ENCODE measurements at regions not wholly inside any gene's neighbourhood (a gene's known extent, or its start where the extent isn't known, plus 50 kb on each side); places are given as distances from the start of the nearest gene placed in this dataset.

- CTCF ChIA-PET = no interaction called here
Observed at GRCh38 chr21:28719723-28720122, 273.0 kb downstream of the LTN1 start.

GRCh38 chr21:28714777-28715464 lies 277.8 kb downstream of the LTN1 start:
- POLR2A ChIA-PET (ENCODE audit: low non-redundant PET) = no interaction called here
- Histone ChIP-seq H3K27me3 (replicated peaks; ENCODE audit: insufficient read depth, low read depth, low read length, poor library complexity) (no peaks in the 10 kb centered on the region), H3K4me3 (ENCODE audit: low read depth, low read length, poor library complexity, severe bottlenecking) (no peak overlapping the region), H3K27ac (ENCODE audit: low read depth, low read length, poor library complexity, severe bottlenecking) (no peak overlapping the region), H3K4me1 (ENCODE audit: insufficient read depth, low read length, poor library complexity, severe bottlenecking) (no peaks in the 10 kb centered on the region), H3K36me3 (ENCODE audit: insufficient read depth, low read length, poor library complexity, severe bottlenecking) (no peaks in the 10 kb centered on the region), H3K9me3 (ENCODE audit: low read depth, low read length, poor library complexity, severe bottlenecking) (no peaks in the 10 kb centered on the region)
- intact Hi-C loops (cut with micrococcal nuclease; ENCODE audit: unreplicated experiment) = no loop called here
- TF ChIP-seq CTCF (conservative IDR thresholded peaks at IDR 0.05; ENCODE audit: low read depth, low read length) (no peak), EZH2 (IDR thresholded peaks at IDR 0.05; ENCODE audit: borderline replicate concordance, low read depth, low read length, poor library complexity, severe bottlenecking) (no peak)
- BruUV-seq (replicated peaks) = no TSS peak
- CTCF ChIA-PET = no interaction called here
- no peak for DNase-seq (ENCODE audit: low spot score)

More at GRCh38 chr21:28719723-28720122, 273.0 kb downstream of the LTN1 start:
- DNase-seq (ENCODE audit: low spot score) = no peak
- POLR2A ChIA-PET (ENCODE audit: low non-redundant PET) = no interaction called here
- no peaks in the 10 kb centered on the region for H3K4me1 ChIP-seq (ENCODE audit: insufficient read depth, low read length, poor library complexity, severe bottlenecking)
- H3K27me3 ChIP-seq (replicated peaks; ENCODE audit: insufficient read depth, low read depth, low read length, poor library complexity) = no peaks in the 10 kb centered on the region
- H3K4me3 ChIP-seq (ENCODE audit: low read depth, low read length, poor library complexity, severe bottlenecking) = no peak overlapping the region
- intact Hi-C loops (cut with micrococcal nuclease; ENCODE audit: unreplicated experiment) = no loop called here
- no TSS peak for BruUV-seq (replicated peaks)
- H3K27ac ChIP-seq (ENCODE audit: low read depth, low read length, poor library complexity, severe bottlenecking) = no peak overlapping the region
- no peaks in the 10 kb centered on the region for H3K36me3 ChIP-seq (ENCODE audit: insufficient read depth, low read length, poor library complexity, severe bottlenecking)
- H3K9me3 ChIP-seq (ENCODE audit: low read depth, low read length, poor library complexity, severe bottlenecking) = no peaks in the 10 kb centered on the region
- TF ChIP-seq EZH2 (IDR thresholded peaks at IDR 0.05; ENCODE audit: borderline replicate concordance, low read depth, low read length, poor library complexity, severe bottlenecking) (no peak), CTCF (conservative IDR thresholded peaks at IDR 0.05; ENCODE audit: low read depth, low read length) (no peak)

- Histone ChIP-seq H3K4me3 (ENCODE audit: low read depth, low read length, poor library complexity, severe bottlenecking) (no peak overlapping the region), H3K27me3 (replicated peaks; ENCODE audit: insufficient read depth, low read depth, low read length, poor library complexity) (no peaks in the 10 kb centered on the region), H3K9me3 (ENCODE audit: low read depth, low read length, poor library complexity, severe bottlenecking) (no peaks in the 10 kb centered on the region), H3K27ac (ENCODE audit: low read depth, low read length, poor library complexity, severe bottlenecking) (no peak overlapping the region), H3K4me1 (ENCODE audit: insufficient read depth, low read length, poor library complexity, severe bottlenecking) (no peaks in the 10 kb centered on the region), H3K36me3 (ENCODE audit: insufficient read depth, low read length, poor library complexity, severe bottlenecking) (no peaks in the 10 kb centered on the region)
- BruUV-seq (replicated peaks) = no TSS peak
- no peak for DNase-seq (ENCODE audit: low spot score)
- TF ChIP-seq CTCF (conservative IDR thresholded peaks at IDR 0.05; ENCODE audit: low read depth, low read length) (no peak), EZH2 (IDR thresholded peaks at IDR 0.05; ENCODE audit: borderline replicate concordance, low read depth, low read length, poor library complexity, severe bottlenecking) (no peak)
- CTCF ChIA-PET = no interaction called here
- intact Hi-C loops (cut with micrococcal nuclease; ENCODE audit: unreplicated experiment) = no loop called here
- POLR2A ChIA-PET (ENCODE audit: low non-redundant PET) = no interaction called here
Observed at GRCh38 chr21:28712411-28712810, 280.3 kb downstream of the LTN1 start.

All from A673 (cell line).